Spleen (tissue), 7 donors: ENCODE measurements at regions not wholly inside any gene's neighbourhood (a gene's known extent, or its start where the extent isn't known, plus 50 kb on each side); places are given as distances from the start of the nearest gene placed in this dataset.

ENCODE experiments used
- POLR2A ChIP-seq, 3 donors: fragments of 450-650 bp; IDR thresholded peaks; one replicate each; pipeline ENCODE4 v1.5.1; 2017; ENCODE audit warnings: antibody characterized with exemption in 3 of 3, mild to moderate bottlenecking in 1 of 3
- POLR2AphosphoS5 ChIP-seq, 3 donors: sonication (generic); formaldehyde crosslinking; IDR thresholded peaks; one replicate each; pipeline ENCODE4 v1.5.1; 2017; ENCODE audit warnings: antibody characterized with exemption in 3 of 3
- TF ChIP-seq, protein P1 (sequence below), 11 experiments: fragments of 200-600 bp in 7 of 11; fragments of 450-650 bp in 4 of 11; sonication (generic) in 4 of 11; IDR thresholded peaks in 8 of 11; conservative IDR thresholded peaks in 3 of 11; 1 replicate in 7 of 11; 2 replicates in 4 of 11; pipeline versions ENCODE4 v1.4.0 to v1.8.0; 2016 to 2021; ENCODE audit warnings: antibody characterized with exemption in 11 of 11, inconsistent platforms in 4 of 11, mild to moderate bottlenecking in 1 of 11
- donor health status: DM: no; HTN: no; CAD: no; lungs with moderate emphysema.
- donor health status: DM: no; HTN: no; CAD: no.
- donor health status: DM: no; HTN: no; CAD: no.

DNA sequence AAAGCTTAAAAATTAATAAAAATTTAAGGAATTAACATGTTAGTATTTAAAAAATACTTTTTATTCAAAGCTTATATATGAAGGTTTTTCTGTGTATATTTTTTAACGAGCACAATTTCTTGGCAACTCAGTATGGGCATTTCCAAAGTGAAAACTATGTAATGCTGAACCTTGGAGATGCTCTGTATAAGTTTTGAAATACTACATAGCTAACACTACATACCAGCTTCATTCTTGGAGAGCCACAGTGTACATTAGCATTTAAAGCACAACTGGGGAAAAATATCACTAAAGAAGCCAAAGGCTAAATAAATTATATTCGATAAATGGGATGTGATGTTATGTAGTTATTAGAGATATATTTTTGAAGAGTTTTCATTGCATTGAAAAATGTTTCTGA, 446.5 kb downstream of the CCDC85A start:
- TF ChIP-seq, protein P1, sequence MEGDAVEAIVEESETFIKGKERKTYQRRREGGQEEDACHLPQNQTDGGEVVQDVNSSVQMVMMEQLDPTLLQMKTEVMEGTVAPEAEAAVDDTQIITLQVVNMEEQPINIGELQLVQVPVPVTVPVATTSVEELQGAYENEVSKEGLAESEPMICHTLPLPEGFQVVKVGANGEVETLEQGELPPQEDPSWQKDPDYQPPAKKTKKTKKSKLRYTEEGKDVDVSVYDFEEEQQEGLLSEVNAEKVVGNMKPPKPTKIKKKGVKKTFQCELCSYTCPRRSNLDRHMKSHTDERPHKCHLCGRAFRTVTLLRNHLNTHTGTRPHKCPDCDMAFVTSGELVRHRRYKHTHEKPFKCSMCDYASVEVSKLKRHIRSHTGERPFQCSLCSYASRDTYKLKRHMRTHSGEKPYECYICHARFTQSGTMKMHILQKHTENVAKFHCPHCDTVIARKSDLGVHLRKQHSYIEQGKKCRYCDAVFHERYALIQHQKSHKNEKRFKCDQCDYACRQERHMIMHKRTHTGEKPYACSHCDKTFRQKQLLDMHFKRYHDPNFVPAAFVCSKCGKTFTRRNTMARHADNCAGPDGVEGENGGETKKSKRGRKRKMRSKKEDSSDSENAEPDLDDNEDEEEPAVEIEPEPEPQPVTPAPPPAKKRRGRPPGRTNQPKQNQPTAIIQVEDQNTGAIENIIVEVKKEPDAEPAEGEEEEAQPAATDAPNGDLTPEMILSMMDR (IDR thresholded peaks at IDR 0.05 in 8 of 11, conservative IDR thresholded peaks at IDR 0.05 in 3 of 11): no peak
- TF ChIP-seq POLR2AphosphoS5 (IDR thresholded peaks at IDR 0.05): no peak
- TF ChIP-seq POLR2A (IDR thresholded peaks at IDR 0.05): no peak
